HG02610 (cell line): ENCODE measurements at regions not wholly inside any gene's neighbourhood (a gene's known extent, or its start where the extent isn't known, plus 50 kb on each side); places are given as distances from the start of the nearest gene placed in this dataset.

Experiments
- ATAC-seq: cut with Tn5 transposase; IDR thresholded peaks from one replicate; pipeline ENCODE4 v1.9.1; 2021; ENCODE audit warnings: mild to moderate bottlenecking, moderate library complexity; ENCODE audit not compliant: unreplicated experiment

GRCh38 chr18:42184685-42185477 is 229.8 kb downstream of the PIK3C3 start:
- ATAC-seq, result no peak

GRCh38 chr18:42185486-42185885 is 230.5 kb downstream of the PIK3C3 start:
- no peak for ATAC-seq

- peak; percentile 92 for ATAC-seq
Measured at GRCh38 chr18:42187611-42188380, 232.8 kb downstream of the PIK3C3 start.

GRCh38 chr18:42190643-42191042 is 235.6 kb downstream of the PIK3C3 start:
- no peak for ATAC-seq

- ATAC-seq, result no peak
Measured at GRCh38 chr18:42192251-42193248, 237.5 kb downstream of the PIK3C3 start.

- ATAC-seq, result no peak
Measured at GRCh38 chr18:42196651-42197050, 241.6 kb downstream of the PIK3C3 start.

GRCh38 chr18:42201137-42201536 is 246.1 kb downstream of the PIK3C3 start:
- no peak for ATAC-seq

- ATAC-seq, result no peak
Measured at GRCh38 chr18:42211201-42211600, 256.2 kb downstream of the PIK3C3 start.

GRCh38 chr18:42222557-42222956 is 267.5 kb downstream of the PIK3C3 start:
- no peak for ATAC-seq

GRCh38 chr18:42228581-42228980 is 273.5 kb downstream of the PIK3C3 start:
- peak; percentile 73 for ATAC-seq

- peak; percentile 97 for ATAC-seq
Measured at GRCh38 chr18:42229211-42230210, 274.5 kb downstream of the PIK3C3 start.

GRCh38 chr18:42230636-42231035 is 275.6 kb downstream of the PIK3C3 start:
- ATAC-seq, result no peak

- ATAC-seq, result no peak
Measured at GRCh38 chr18:42231284-42231683, 276.2 kb downstream of the PIK3C3 start.

GRCh38 chr18:42231796-42232195 is 276.8 kb downstream of the PIK3C3 start:
- no peak for ATAC-seq

- ATAC-seq, result no peak
Measured at GRCh38 chr18:42233908-42234307, 278.9 kb downstream of the PIK3C3 start.

- no peak for ATAC-seq
Measured at GRCh38 chr18:42242758-42243157, 287.7 kb downstream of the PIK3C3 start.

GRCh38 chr18:42245137-42245536 is 290.1 kb downstream of the PIK3C3 start:
- no peak for ATAC-seq

GRCh38 chr18:42255908-42256765 is 301.1 kb downstream of the PIK3C3 start:
- no peak for ATAC-seq
